GM21515 (cell line): ENCODE measurements at regions not wholly inside any gene's neighbourhood (a gene's known extent, or its start where the extent isn't known, plus 50 kb on each side); places are given as distances from the start of the nearest gene placed in this dataset.

ENCODE experiments used
- ATAC-seq: cut with Tn5 transposase; IDR thresholded peaks from one replicate; pipeline ENCODE4 v1.9.1; 2021; ENCODE audit not compliant: unreplicated experiment

DNA sequence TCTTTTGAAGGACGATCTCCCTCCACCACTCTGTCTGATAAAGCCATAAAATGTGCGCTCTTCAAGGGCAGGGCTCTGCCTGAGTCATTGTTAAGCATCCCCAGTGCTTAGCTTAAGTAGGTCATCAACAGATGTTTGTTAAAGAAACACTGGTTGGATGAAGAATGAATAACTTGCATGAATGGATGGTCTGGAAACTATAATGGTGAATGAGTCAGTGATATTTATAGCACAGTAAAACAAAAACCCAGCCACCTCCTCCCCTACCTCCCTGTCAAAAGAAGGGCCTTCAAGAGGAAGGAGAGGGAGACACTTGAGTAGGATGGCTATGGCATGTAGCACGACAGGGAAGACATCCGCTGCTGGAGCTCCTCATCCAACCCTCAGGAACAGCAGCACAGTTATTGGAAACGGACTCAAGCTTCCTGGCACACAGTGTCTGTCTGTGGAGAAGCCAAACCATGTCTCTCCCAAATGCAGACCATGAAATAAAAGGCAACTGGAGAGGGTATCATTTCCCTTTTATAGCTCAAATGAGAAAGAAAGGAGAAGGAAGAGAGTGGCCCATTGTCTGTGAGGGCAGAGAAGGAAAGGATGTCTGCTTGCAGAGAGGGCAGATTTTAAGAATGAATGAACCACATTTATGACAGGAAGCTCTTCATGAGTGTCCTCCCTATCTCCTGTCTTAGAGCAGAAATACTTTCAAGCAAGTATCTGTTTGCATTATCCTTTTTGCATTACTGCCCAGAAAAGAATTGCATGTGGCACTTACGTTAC lies 183.5 kb upstream of the UBL3 start:
- no peak for ATAC-seq

DNA sequence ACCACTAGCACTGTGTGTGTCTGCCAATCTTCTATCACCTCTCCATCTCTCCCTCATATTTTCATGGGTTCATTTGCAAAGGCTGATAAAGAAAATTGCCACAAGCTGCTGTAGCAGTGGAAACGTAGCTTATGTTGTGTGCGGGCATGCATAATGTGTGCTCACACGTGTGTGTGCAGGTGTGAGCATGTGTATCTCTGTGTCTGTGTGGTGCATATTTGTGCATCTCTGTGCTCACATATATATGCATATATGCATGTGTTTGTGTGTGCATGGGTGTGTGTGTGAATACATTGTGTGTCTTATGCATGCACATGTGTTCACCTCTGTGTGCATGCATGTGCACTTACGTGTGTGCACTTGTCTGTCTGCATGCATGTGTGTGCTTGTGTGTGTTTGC lies 181.8 kb upstream of the UBL3 start:
- ATAC-seq = no peak

DNA sequence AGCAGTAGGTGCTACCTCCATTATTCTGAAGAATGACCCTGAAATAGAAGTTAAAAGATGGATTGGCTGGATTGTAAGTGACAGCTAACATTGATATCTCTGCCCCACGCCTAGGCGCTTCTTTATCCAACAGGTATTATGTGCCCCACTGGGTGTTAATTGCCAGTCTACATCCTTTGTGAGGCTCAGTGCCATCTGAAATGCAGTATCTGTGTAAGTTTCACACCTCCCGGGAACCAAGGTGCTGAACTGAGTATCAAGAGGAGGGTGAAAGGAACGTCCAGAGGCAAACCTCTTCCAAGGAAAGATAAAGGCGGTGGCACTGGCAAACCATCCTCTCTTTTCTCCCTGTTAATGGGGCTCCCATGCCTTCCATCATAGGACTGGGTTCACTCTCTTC lies 181.1 kb upstream of the UBL3 start:
- ATAC-seq = no peak

GRCh38 chr13:30030141-30030750 lies 179.8 kb upstream of the UBL3 start:
- ATAC-seq = no peak

- no peak for ATAC-seq
Observed at GRCh38 chr13:30027569-30028455, 177.4 kb upstream of the UBL3 start.

DNA sequence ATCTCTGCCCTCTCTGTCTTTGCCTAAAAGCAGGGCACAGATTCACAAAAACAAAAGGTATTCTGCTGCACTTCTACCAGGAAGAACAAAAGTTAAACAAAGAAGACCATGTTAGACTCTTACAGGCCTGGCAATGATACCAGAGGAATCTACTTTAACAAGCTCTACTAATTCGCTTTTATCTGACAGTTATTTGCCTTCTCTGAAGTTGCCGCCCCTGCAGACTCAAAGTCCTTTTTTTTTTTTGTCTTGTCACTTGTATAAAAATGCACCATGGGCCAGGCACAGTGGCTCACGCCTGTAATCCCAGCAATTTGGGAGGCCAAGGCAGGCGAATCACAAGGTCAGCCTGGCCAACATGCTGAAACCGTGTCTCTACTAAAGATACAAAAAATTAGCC lies 176.5 kb upstream of the UBL3 start:
- no peak for ATAC-seq

GRCh38 chr13:30026093-30026492 lies 175.7 kb upstream of the UBL3 start:
- no peak for ATAC-seq

DNA sequence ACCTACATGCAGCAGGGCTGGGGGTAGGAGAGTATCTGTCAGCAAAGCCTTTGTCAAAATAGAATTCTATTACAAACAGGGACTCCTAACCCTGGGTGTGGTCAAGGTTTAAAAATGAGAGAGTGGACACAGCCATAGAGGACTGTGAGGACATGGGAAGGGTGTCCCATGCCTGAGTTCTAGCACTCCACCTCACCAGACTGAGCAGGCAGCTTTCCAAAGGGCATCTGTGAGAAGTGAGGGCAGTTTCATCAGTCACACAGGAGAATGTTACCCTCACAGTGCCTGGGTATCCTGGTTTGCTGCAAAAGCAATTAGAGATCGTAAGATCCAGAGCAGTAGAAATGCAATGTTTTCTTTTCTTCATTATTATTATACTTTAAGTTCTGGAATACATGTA lies 174.9 kb upstream of the UBL3 start:
- no peak for ATAC-seq

GRCh38 chr13:30024125-30024865 lies 173.9 kb upstream of the UBL3 start:
- no peak for ATAC-seq

GRCh38 chr13:30023196-30023895 lies 172.9 kb upstream of the UBL3 start:
- ATAC-seq = no peak

DNA sequence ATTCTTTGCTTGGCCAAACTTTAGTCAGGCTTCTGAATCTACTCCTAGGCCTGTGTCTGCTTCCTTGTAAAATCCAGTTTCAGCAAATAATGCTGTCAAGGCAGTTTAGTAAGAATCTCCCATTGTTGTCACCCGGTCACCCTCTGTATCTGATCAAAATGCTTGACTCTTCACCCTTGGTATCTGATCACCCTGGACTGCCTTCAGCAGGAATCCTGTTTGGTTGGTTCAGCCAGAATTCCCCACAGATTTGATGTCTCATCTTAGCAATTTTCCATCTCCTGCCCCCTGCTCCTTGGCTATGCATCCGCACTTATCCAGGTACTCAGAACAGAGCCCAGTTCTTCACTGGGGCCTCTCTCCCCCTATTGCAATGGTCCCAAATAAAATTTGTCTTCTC lies 172.4 kb upstream of the UBL3 start:
- ATAC-seq = no peak

GRCh38 chr13:30022256-30022655 lies 171.8 kb upstream of the UBL3 start:
- no peak for ATAC-seq

DNA sequence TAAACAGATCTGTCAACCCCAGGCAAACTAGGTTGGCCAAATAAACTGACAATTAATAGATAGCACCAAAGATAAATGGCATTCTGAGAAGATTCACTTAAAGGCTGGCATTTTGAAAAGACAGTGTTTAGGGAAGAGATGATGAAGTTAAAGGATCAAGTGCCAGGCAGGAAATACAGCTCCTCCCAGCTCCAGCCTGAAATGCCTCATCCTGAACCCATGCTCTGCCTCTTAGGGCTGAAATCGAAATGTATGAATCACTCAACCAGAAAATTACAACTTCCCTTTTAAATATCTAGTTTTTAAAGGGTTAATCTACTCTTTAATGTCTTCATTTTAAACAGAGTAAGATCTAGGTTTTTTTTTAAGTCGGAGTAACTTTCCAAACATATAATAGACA lies 171.2 kb upstream of the UBL3 start:
- ATAC-seq = no peak

- no peak for ATAC-seq
Observed at GRCh38 chr13:30020726-30021312, 170.4 kb upstream of the UBL3 start.

DNA sequence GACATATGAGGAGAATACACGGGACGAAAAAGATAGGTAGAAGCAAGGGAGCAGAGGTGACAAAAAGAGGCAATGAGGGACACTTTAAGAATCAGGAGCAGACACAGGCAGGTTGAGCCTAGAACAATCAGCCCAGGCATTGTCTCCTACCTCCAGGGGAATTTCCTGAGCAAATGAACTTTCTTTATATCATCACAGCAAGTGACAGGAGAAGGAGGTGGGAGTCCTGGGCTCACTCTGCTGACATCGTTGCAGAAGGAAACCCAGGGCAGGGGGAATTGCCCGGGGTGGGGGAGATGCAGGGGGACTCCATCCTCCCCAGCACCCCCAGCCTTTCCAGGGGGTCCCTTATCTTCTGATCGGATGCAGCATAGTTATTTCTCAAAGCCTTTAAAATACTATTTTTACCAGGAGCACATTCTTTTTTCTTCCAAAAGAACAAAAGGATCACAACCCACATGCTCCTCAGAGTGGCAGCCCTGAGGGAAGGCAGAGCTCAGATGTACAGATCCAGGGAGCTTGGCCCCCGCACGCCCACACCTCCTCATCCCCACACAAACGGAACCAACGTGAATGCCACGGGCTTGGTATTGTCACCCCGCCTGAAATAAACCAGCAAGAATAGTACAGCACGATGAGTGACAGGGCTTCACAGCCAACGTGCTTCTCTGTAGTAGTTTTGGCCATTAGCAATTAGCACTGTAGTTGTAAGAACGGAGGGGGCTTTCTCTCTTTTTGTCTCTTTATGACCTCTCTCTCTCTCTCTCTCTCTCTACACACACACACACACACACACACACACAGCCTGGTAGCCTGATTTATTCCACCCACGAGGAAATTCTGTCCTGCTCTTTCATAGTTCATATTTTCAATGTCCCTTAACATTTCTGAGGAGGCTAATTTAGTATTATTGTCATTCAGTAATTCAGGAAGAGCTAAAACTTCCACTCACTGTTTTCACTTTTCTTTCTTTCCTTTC lies 169.5 kb upstream of the UBL3 start:
- ATAC-seq = no peak

DNA sequence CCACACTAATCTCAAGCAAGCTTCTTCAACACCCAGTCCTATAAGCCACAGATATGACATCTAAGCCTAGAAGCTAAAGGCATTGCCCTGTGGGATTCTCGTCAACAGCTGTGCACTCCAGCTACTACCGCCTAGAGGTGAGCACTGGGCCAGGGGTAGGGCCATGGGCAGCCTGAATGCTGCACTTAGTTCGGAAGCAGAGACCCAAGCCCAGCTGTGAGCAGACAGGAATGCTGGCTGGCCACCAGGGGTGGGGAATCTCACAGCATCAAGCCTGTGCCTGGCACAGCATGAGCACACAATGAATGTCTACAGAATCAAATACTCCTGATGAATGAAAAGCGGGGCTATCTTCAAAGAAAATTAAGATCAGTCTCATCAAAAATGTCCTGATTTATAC lies 167.5 kb upstream of the UBL3 start:
- ATAC-seq = no peak

DNA sequence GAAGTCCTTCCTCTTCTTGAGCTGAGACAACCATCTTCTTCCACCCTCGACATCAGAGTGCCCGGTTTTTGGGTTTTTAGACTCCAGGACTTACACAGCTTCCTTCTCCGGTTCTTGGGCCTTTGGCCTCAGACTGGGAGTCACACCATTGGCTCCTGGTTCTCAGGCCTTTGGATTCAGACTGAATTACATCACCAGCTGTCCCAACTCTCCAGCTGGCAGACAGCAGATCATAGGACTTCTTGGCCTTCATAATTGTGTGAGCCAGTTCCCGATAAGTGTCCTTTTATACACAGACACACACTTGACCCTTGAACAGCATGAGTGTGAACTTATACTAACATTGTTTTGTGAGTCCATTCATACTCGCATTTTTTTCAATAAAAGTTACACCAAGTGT lies 166.0 kb upstream of the UBL3 start:
- ATAC-seq = no peak

- no peak for ATAC-seq
Observed at GRCh38 chr13:30009411-30009810, 159.0 kb upstream of the UBL3 start.

DNA sequence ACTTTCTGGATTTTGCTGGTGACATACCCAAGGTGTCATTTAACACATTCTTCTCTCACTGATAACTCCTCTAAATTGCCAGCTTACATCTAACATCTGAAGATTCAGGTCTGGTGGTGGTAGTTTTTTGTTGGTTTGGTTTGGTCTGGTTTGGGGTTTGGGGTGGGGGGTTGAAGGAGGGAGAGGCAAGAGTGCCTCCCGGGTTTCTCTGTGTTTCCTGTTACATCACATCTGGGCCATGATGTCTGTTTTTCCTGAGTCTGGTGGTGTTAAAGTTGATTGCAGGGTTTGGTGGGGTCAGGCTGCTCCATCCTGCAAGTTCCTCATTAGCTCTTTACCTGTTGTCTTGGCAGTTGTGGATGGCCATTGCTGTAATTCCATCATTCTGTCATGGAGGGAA lies 155.8 kb upstream of the UBL3 start:
- ATAC-seq = no peak
